Uterus (tissue), 3 donors: ENCODE measurements at regions not wholly inside any gene's neighbourhood (a gene's known extent, or its start where the extent isn't known, plus 50 kb on each side); places are given as distances from the start of the nearest gene placed in this dataset.

Experiments used
- DNase-seq, 2 donors: peaks; one replicate each; pipeline ENCODE4 v3.0.0-alpha.2; 2019 to 2020
- H3K27ac ChIP-seq, 2 donors: fragments of 200-600 bp; sonication (generic); 1 replicate in 1 of 2; 2 replicates in 1 of 2; pipeline ENCODE4 v1.5.1; 2016 to 2018
- H3K27me3 ChIP-seq, 2 donors: fragments of 200-600 bp; sonication (generic); one replicate each; pipeline ENCODE4 v1.5.1; 2018 to 2019; ENCODE audit warnings: control low read depth in 1 of 2
- H3K36me3 ChIP-seq, 2 donors: fragments of 200-600 bp; sonication (generic); one replicate each; pipeline ENCODE4 v1.5.1; 2019; ENCODE audit warnings: control low read depth in 1 of 2
- H3K4me1 ChIP-seq, 2 donors: fragments of 200-600 bp; sonication (generic); one replicate each; pipeline ENCODE4 v1.5.1; 2018 to 2019; ENCODE audit warnings: control low read depth in 1 of 2
- H3K4me3 ChIP-seq, 2 donors: fragments of 200-600 bp; sonication (generic); 1 replicate in 1 of 2; 2 replicates in 1 of 2; pipeline ENCODE4 v1.5.1; 2018 to 2019; ENCODE audit warnings: mild to moderate bottlenecking in 1 of 2
- H3K9me3 ChIP-seq, 2 donors: fragments of 200-600 bp; sonication (generic); one replicate each; pipeline ENCODE4 v1.5.1; 2019; ENCODE audit warnings: control low read depth in 1 of 2
- CTCF ChIP-seq, 4 experiments: fragments of 200-600 bp in 2 of 4; fragments of 450-650 bp in 2 of 4; sonication (generic) in 2 of 4; IDR thresholded peaks; one replicate each; pipeline ENCODE4 v1.5.1; 2016 to 2019; ENCODE audit warnings: antibody characterized with exemption in 4 of 4, mild to moderate bottlenecking in 2 of 4, moderate library complexity in 1 of 4
- POLR2A ChIP-seq, 2 donors: fragments of 450-650 bp; IDR thresholded peaks; one replicate each; pipeline ENCODE4 v1.6.1; 2016; ENCODE audit warnings: antibody characterized with exemption in 2 of 2, mild to moderate bottlenecking in 1 of 2, moderate library complexity in 1 of 2
- intact Hi-C: fragments of 100-400 bp; cut with DNase I; formaldehyde crosslinking; loops from one replicate; pipeline ENCODE4 v1.15.1; 2023; ENCODE audit warnings: low total_unique reads
- donor health status: DM: yes; HTN: yes; CAD: no.

GRCh38 chr2:4972472-4972871 lies 719.7 kb upstream of the SOX11 start:
- DNase-seq, result no peak
- TF ChIP-seq POLR2A (IDR thresholded peaks at IDR 0.05) (no peak), CTCF (IDR thresholded peaks at IDR 0.05) (no peak)

GRCh38 chr2:4973354-4973753 lies 718.8 kb upstream of the SOX11 start:
- no peaks in the 10 kb centered on the region for H3K9me3 ChIP-seq
- H3K4me3 ChIP-seq, result no peak overlapping the region
- H3K27ac ChIP-seq, result no peak overlapping the region
- H3K4me1 ChIP-seq, result no peaks in the 10 kb centered on the region
- DNase-seq, result no peak
- H3K36me3 ChIP-seq, result no peaks in the 10 kb centered on the region
- intact Hi-C loops, result no loop called here
- TF ChIP-seq POLR2A (IDR thresholded peaks at IDR 0.05) (no peak), CTCF (IDR thresholded peaks at IDR 0.05) (no peak)
- no peaks in the 10 kb centered on the region for H3K27me3 ChIP-seq

More at GRCh38 chr2:4972472-4972871, 719.7 kb upstream of the SOX11 start:
- Histone ChIP-seq H3K4me3 (no peak overlapping the region), H3K36me3 (no peaks in the 10 kb centered on the region), H3K27me3 (no peaks in the 10 kb centered on the region), H3K4me1 (no peaks in the 10 kb centered on the region), H3K9me3 (no peaks in the 10 kb centered on the region), H3K27ac (no peak overlapping the region)
- intact Hi-C loops, result no loop called here

- no peaks in the 10 kb centered on the region for H3K36me3 ChIP-seq
- H3K9me3 ChIP-seq, result no peaks in the 10 kb centered on the region
- intact Hi-C loops, result no loop called here
- no peak overlapping the region for H3K27ac ChIP-seq
- TF ChIP-seq POLR2A (IDR thresholded peaks at IDR 0.05) (no peak), CTCF (IDR thresholded peaks at IDR 0.05) (no peak)
- H3K4me1 ChIP-seq, result no peaks in the 10 kb centered on the region
- no peak overlapping the region for H3K4me3 ChIP-seq
- no peak for DNase-seq
- H3K27me3 ChIP-seq, result no peaks in the 10 kb centered on the region
Measured at GRCh38 chr2:4973973-4974372, 718.2 kb upstream of the SOX11 start.

- no peaks in the 10 kb centered on the region for H3K4me1 ChIP-seq
- H3K9me3 ChIP-seq, result no peaks in the 10 kb centered on the region
- intact Hi-C loops, result no loop called here
- H3K36me3 ChIP-seq, result no peaks in the 10 kb centered on the region
- no peak overlapping the region for H3K4me3 ChIP-seq
- no peak for DNase-seq
- H3K27me3 ChIP-seq, result no peaks in the 10 kb centered on the region
- H3K27ac ChIP-seq, result no peak overlapping the region
- no peak for TF ChIP-seq CTCF (IDR thresholded peaks at IDR 0.05)
- no peak for TF ChIP-seq POLR2A (IDR thresholded peaks at IDR 0.05)
Measured at GRCh38 chr2:4976407-4976806, 715.8 kb upstream of the SOX11 start.

- TF ChIP-seq CTCF (IDR thresholded peaks at IDR 0.05) (no peak), POLR2A (IDR thresholded peaks at IDR 0.05) (no peak)
- DNase-seq, result no peak
- Histone ChIP-seq H3K27me3 (no peaks in the 10 kb centered on the region), H3K36me3 (no peaks in the 10 kb centered on the region), H3K9me3 (no peaks in the 10 kb centered on the region), H3K4me1 (no peaks in the 10 kb centered on the region), H3K27ac (no peak overlapping the region), H3K4me3 (no peak overlapping the region)
- intact Hi-C loops, result no loop called here
Measured at GRCh38 chr2:4979111-4979510, 713.1 kb upstream of the SOX11 start.
